GM21423 (cell line): ENCODE measurements at regions not wholly inside any gene's neighbourhood (a gene's known extent, or its start where the extent isn't known, plus 50 kb on each side); places are given as distances from the start of the nearest gene placed in this dataset.

Source experiments
- ATAC-seq: cut with Tn5 transposase; IDR thresholded peaks from one replicate; pipeline ENCODE4 v1.9.1; 2021; ENCODE audit warnings: mild to moderate bottlenecking, moderate library complexity; ENCODE audit not compliant: unreplicated experiment

- ATAC-seq: no peak
Observed at GRCh38 chr2:19750136-19750535, 151.6 kb downstream of the TTC32 start.

GRCh38 chr2:19749507-19749836 is 152.3 kb downstream of the TTC32 start:
- ATAC-seq: no peak

- ATAC-seq: no peak
Observed at GRCh38 chr2:19748711-19749506, 152.9 kb downstream of the TTC32 start.

GRCh38 chr2:19748073-19748375 is 153.8 kb downstream of the TTC32 start:
- ATAC-seq: no peak

- no peak for ATAC-seq
Observed at GRCh38 chr2:19747310-19748072, 154.3 kb downstream of the TTC32 start.

GRCh38 chr2:19746611-19747309 is 155.0 kb downstream of the TTC32 start:
- ATAC-seq: no peak

- no peak for ATAC-seq
Observed at GRCh38 chr2:19746137-19746600, 155.6 kb downstream of the TTC32 start.

GRCh38 chr2:19745318-19746136 is 156.3 kb downstream of the TTC32 start:
- no peak for ATAC-seq

GRCh38 chr2:19744456-19745199 is 157.2 kb downstream of the TTC32 start:
- no peak for ATAC-seq

GRCh38 chr2:19743641-19744040 is 158.1 kb downstream of the TTC32 start:
- no peak for ATAC-seq

- ATAC-seq: no peak
Observed at GRCh38 chr2:19742872-19743271, 158.9 kb downstream of the TTC32 start.

GRCh38 chr2:19739256-19739655 is 162.5 kb downstream of the TTC32 start:
- ATAC-seq: no peak

GRCh38 chr2:19738707-19739106 is 163.1 kb downstream of the TTC32 start:
- ATAC-seq: no peak

GRCh38 chr2:19736191-19736831 is 165.5 kb downstream of the TTC32 start:
- ATAC-seq: no peak

GRCh38 chr2:19733951-19734425 is 167.8 kb downstream of the TTC32 start:
- ATAC-seq: no peak

- ATAC-seq: no peak
Observed at GRCh38 chr2:19733390-19733789, 168.4 kb downstream of the TTC32 start.

GRCh38 chr2:19732255-19732654 is 169.5 kb downstream of the TTC32 start:
- no peak for ATAC-seq

GRCh38 chr2:19731515-19731914 is 170.3 kb downstream of the TTC32 start:
- ATAC-seq: no peak

- no peak for ATAC-seq
Observed at GRCh38 chr2:19731037-19731436, 170.7 kb downstream of the TTC32 start.

GRCh38 chr2:19728125-19728524 is 173.7 kb downstream of the TTC32 start:
- ATAC-seq: no peak
